ENCODE measurements at regions not wholly inside any gene's neighbourhood (a gene's known extent, or its start where the extent isn't known, plus 50 kb on each side); places are given as distances from the start of the nearest gene placed in this dataset.
"Not testable (repeated sequence)": the region's sequence is repeated elsewhere in the genome, so short reads cannot be mapped to it uniquely, and the experiment has no call there.

DNA sequence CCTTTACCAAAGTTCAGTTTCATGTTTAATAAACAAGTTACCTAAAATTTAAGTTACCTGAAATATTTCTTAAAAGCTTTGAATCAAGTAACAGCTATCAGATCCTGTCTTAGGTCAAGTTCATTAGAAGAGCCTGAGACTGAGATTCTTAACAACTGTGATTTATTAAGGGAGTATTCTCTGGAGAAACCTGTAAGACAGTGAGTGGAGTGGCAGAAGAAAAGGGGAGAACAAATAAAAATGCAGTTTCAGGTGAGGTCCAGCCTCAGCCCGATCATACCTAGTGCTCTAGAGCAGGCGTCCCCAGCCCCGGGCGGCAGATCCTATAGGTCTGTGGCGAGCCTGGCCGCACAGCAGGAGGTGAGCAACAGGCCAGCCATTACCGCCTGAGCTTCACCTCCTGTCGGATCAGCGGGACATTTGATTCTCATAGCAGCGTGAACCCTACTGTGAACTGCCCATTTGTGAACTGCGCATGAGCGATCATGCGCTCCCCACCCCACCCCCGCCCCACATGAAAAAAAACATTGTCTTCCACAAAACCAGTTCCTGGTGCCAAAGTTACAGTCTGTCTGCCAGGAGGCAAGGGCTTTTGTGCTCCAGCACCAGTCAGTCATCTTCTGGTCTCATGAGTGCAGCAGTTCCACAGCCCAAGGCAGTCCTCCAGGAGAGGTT, 59.2 kb upstream of the ADGRB3 start:
- peak; percentile 80 for DNase-seq (ENCODE audit: low spot score)

DNA sequence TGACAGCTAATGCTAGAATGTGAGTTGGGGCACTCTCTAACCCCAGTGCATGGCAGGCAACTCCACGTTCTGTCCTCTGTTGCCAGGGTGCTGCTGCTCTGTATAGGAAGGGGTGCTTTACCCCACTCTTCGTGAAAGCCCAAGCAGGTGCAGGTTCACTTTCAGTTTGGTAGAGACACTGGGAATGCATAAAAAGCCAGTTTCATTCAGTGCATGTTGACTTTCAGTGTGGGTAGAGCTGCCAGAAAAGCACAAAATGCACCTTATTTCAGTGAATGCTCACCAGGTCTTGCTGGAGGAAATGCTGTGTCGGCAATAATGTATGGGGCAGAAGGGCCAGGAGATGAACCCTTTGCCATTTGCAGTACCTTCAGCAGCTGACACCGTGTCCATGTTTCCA, 62.1 kb upstream of the ADGRB3 start:
- DNase-seq (ENCODE audit: low spot score) = no peak

DNA sequence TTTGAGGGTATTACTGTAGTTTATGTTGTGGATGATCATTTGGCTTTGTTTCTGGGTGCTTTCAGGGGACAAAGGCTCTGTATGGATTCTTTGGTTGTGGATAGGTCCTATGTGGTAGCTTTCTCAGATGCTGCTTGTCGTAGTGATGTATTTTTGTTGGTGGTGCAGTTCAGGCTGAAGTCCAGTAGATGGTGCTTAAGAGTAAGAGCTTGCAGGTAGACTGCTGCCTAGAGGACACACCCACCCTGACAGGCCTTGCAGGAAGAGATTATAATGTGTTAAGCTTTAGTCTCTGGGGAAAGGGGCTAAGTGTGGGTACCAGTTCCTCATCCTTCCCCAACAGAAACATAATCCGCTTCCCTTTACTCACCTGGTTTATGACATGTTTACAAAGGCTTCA, 62.6 kb upstream of the ADGRB3 start:
- DNase-seq (ENCODE audit: low spot score) = peak; percentile 40

DNA sequence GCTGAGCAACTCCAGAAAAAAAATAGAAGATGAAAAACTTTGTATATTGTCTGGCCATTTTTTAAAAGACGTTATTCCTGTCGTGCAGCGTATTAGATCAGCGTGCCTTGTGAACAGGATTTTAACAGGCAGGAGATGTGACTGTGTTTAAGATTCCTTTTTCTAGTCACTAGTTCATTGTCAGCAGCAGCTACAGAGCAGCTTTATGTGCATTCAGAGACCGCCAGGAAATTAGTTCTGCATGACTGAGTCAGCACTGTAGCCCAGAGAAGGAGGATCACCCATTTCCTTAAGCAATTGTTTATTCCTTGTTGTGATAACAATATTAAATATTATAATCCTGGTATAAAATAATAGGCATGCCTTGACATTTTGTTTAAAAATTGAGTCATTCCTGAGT, 75.4 kb upstream of the ADGRB3 start:
- DNase-seq (ENCODE audit: low spot score) = peak; percentile 64

DNA sequence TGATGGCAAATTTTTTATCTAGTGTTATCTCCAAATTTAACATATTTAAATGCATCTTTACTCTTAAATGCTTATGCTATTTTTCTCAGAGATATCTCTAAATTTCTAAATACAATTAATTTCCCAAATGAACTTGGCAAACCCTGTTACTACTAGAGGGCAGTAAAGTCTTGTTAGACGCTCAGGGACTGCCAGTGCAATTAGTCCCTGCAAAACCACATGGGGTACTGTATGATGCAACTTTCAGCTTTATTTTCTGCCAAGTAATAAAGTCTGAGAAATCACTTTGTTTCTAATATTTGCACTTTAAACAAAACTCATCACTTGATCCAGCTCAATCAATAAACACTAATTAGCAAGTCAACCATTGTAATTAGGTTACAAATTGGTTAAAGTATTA, 76.0 kb upstream of the ADGRB3 start:
- DNase-seq (ENCODE audit: low spot score) = peak; percentile 70

DNA sequence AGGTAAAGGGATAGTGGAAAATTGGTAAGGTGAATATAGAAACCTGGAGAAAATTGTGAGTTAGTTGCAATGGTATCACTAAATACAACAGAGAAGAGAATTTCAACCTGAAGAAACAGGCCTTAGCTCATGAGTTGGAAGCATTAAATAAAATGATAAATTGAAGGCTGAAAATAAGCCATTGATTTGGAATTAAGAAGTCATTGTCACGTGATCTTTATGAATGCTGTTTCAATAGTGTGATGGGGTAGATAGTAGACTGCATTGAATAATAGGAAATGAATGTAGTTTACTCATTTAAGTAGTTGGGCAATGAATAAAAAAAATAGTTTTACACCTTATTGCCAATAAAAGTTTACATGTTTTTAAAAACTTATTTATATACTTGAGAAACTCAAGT, 88.5 kb upstream of the ADGRB3 start:
- no peak for DNase-seq (ENCODE audit: low spot score)

DNA sequence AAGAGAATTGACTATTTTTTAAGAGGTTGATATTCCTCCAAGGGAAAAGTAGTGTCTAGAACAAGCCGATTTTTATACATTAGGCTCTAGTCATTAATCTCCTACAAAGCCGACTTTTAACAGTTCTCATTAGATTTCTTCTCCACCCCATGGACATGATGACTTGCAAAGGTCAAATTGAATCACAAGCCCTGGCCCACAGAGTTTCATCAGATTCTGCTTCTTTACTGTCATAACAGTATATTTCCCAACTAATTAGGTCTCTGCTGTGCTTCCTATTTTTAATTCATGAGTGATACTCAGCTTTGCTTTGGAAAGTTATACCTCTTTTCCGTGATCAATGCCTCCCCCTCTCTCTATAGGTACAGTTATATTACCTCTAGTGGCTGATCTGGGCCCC, 90.6 kb upstream of the ADGRB3 start:
- DNase-seq (ENCODE audit: low spot score) = no peak

DNA sequence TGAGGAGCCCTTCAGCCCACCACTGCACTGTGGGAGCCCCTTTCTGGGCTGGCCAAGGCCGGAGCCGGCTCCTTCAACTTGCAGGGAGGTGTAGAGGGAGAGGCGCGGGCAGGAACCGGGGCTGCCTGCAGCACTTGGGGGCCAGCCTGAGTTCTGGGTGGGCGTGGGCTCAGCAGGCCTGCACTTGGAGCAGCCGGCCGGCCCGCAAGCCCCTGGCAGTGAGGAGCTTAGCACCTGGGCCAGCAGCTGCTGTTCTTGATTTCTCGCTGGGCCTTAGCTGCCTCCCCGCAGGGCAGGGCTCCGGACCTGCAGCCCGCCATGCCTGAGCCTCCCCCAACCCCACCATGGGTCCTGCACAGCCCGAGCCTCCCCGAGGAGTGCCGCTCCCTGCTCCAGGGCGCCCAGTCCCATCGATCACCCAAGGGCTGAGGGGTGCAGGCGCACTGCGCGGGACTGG, 101.7 kb upstream of the ADGRB3 start:
- DNase-seq (ENCODE audit: low spot score) = no peak

DNA sequence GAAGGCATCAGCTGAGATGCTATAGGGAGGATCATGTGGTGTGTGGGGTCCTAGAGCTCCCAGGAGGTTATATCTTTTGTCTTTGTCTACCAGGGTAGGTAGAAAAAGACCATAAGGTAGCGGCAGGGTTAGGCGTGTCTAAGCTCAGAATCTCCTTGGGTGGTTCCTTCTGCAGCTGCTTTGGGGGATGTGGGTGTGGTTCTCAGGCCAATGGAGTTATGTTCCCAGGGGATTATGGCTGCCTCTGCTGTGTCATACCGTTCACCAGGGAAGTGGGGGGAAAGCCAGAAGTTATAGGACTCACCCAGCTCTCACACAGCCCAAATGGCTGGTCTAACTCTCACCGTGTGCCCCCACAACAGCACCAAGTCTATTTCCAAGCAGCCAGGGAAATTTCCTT, 107.4 kb upstream of the ADGRB3 start:
- DNase-seq (ENCODE audit: low spot score) = no peak

DNA sequence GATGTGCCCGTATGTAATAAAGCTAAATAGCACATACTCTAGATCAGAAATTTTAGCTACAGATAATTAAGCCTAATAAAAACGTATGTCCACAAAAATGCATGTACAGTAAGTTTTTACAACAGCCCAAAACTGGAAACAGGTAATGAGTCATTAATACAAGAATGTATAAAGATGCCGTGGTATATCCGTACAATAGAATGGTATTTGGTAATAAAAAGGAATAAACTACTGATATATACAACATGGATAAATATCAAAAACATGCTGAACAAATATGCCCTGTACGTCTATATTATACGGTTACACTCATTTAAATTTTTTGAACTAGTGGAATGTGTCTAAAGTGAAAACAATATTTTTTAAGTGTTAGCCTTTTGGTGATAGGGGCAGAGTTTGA, 128.2 kb upstream of the ADGRB3 start:
- no peak for DNase-seq (ENCODE audit: low spot score)

DNA sequence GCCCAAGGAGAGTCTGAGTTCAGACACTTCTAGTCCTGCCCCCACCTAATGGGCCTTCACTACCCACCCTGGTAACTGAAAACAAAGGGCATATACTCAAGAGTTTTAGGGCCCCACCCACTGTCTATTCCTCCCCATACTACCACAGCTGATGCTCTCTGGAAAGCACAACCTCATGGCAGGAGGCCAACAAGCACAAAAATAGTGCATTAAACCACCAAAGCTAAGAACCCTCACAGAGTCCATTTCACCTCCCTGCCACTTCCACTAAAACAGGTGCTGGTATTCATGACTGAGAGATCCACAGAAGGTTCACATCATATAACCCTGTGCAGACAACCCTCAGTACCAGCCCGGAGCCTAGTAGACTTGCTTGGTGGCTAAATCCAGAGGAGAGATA, 132.1 kb upstream of the ADGRB3 start:
- no peak for DNase-seq (ENCODE audit: low spot score)

DNA sequence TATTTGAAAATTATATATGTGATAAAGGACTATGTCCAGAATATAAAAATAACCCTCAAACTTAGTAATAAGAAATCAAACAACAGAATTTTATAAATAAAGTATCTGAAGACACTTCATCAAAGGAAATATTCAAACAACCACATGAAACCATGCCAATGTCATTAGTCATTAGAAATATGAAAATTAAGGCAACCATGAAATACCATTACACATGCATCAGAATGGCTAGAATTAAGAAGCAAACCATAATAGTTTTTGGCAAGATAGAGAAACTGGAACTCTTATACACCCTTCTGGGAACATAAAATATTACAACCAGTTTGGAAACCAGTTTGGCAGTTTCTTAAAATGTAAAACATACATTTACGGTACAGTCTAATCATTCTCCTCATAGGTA, 137.2 kb upstream of the ADGRB3 start:
- DNase-seq (ENCODE audit: low spot score) = no peak

DNA sequence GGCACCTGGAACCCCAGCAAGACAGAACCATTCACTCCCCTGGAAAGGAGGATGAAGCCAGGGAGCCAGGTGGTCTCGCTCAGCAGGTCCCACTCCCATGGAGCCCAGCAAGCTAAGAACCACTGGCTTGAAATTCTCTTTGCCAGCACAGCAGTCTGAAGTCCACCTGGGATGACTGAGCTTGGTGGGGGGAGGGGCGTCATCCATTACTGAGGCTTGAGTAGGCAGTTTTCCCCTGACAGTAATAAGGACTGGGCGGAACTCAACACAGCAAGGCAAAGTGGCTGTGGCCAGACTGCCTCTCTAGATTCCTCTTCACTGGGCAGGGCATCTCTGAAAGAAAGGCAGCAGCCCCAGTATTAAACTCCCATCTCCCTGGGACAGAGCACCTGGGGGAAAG, 140.2 kb upstream of the ADGRB3 start:
- DNase-seq (ENCODE audit: low spot score) = not testable (repeated sequence)

DNA sequence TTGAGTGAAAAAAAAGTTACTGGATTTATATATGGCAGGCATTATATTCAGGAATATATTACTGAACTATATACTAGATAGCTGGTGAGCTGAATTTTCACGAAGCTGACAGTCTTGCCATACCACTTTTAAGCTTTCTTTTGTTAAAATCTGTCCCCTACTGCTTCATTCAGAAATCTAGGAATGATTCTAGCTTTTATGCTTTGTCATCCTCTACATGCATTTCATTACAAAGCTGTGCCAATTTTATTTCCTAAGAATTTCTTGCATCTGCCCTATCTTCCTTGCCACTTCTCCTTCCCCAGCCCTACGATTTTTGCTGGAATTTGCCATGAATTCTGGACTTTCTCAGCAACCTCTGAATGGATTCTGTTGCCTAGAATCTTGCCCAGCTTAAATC, 158.5 kb upstream of the ADGRB3 start:
- no peak for DNase-seq (ENCODE audit: low spot score)

DNA sequence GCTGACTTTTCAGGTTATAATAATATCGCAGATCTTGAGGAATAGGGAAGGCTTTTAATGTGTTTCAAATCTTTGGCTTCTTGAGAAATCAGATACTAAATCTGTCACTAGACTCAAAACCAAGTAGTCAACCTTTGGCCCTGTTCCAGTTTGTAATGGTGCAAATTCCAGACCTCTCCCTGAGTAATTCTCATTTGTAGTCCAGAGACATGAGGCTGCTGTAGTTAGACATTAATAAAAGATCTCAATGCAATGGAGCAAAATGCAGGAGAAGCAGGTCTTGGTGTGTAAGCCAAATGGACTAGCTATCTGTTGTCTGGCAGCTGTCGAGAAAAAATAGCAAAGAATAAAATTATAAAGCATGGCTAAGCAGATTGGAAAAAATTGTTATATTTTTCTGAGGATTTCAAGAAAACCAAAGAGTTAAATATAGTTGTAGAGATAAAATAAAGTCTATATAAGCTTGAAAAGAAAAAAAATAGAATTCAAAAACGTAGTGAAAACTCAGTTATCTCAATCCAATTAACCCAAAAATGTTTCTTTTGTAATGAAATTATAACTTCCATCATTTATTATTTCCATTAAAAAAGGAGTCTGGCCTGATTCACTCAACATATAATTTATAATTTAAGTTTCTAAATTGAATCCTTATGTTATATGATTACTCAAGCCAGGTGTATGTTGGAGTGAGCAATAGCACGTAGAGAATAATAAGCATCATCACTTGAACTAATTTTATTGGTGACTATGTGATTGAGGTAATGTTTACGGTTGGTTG, 161.5 kb upstream of the ADGRB3 start:
- no peak for DNase-seq (ENCODE audit: low spot score)

DNA sequence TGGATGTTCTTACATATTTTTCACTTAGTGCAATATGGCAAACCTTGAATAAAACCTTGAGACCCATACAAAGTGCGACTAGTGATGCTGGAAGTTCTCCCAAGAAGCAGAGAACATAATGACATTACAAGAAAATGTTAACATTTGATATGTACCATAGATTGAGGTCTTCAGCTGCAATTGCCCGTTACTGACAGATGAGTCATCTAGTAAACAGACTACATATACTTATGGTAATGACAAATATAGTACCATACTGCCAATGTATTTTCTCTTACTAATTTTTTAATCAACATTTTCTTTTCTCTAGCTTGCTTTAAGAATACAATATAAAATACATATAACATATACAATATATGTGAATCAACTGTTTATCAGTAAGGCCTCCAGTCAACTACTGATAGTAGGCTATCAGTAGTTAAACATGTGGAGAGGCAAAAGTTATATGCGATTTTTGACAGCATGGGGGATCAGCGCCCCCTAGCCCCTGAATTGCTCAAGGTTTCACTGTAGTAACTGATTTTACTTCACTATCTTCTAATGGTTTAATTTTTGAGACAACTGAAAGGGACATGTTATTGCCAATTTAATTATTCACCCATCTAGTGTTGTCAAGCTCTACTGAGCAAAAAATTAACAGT, 166.7 kb upstream of the ADGRB3 start:
- no peak for DNase-seq (ENCODE audit: low spot score)

DNA sequence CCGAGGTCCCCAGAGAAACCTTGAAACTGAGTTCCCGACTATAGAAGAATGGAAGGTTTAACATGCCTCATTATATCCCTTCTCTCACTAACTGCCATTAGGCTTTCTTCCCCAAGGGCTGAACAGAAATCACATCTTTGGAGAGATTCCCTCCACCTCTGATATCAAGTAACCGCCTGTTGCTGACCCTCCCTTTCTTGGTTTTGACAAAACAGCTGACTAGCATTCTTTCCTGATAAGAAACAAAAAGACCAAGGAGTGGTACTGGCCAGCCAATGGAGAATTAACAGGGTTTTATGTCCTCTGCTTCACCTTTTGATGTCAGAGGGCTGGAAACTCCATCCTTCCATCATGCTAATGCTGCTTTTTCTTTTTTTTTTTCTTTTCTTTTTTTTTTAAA, 176.6 kb upstream of the ADGRB3 start:
- DNase-seq (ENCODE audit: low spot score) = no peak

DNA sequence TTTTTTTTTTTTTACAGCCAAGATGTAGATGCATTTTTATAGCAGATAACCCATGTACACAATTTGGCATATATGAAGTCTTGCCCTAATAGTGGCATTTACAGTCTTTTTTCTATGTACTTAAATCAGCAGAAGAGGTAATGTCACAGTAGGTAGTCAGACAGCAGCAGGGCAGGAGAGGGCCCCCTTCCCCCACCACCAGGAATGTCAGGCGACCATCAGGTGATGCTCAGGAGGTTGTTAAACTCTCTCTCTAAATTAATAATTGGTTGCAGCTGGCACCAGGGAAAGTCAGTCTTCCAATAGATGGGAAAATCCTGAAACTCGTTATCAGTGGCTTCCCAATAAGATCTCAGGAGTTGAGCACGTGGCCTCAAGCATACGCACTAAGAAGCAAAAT, 188.0 kb upstream of the ADGRB3 start:
- DNase-seq (ENCODE audit: low spot score) = no peak

DNA sequence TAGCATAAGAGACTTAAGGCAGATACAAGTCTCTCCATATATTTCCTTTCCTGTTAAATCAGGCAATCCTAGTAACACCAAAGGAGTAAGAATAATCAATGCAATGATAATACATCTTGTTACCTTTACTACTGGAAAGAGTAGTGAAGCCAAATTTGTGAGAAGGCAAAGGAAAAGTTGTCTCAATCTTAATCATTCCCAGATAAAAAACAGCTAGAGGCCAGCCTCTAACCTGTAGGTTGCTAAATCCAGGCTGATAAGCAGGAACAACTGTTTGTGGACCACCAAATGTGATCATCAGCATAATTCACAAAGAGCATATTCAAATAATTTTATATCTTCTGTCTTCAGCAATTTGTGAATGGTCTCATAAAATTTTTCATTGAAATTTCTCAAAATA, 189.2 kb upstream of the ADGRB3 start:
- DNase-seq (ENCODE audit: low spot score) = no peak

DNA sequence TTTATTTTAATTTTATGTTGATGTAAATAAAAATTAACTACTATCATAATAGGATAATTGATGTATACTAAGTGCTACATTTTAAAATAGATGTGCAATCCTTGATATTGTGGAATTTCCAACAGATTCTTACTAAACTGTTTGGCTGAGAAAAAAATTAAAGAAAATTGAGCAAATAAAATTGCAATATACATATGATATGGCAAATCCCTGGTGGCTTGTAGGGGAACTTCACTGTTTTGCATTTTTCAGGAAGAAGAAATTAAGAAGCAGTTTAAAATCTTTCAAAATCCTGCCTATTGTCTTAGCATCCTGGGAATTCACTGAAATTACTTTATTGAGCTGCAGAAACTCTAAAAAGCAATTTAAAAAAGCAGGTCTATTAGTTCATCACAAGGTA, 191.4 kb upstream of the ADGRB3 start:
- no peak for DNase-seq (ENCODE audit: low spot score)

DNA sequence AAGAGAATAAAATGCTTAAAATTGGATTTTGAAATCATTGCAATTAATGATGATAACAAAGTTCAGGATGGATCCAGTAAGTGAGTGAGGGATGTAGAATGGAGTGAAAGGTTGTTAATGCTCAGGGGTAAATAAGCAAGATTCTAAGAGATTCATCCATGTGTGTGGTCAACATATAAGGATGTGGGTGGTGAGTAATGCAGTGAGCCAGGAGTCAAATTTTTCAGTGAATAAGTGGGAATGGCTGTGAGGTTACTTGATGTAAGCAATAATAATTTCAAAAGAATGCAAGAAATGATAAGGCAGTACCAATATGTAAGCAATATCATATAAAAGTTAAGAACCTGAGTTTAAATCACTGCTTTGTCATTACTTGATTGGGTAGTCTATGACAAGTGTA, 207.5 kb upstream of the ADGRB3 start:
- DNase-seq (ENCODE audit: low spot score) = no peak

DNA sequence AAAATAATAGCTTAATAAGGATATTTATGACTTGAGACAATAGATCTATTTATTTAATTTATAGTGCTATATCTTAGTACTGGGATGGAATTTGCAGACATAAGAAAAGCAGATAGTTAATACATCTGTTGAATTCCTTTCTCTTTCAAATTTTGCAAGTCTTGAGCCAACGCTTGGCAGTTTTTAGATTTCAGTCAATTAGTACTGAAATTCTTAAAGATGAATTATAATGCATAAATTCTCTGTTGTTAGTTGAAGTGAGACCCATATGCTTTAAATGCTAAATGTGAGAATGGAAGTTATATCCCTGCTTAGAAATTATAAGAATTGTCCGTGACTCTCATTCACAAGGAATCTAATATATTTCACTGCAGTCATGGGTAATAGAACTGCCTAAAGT, 225.1 kb upstream of the ADGRB3 start:
- DNase-seq (ENCODE audit: low spot score) = no peak

DNA sequence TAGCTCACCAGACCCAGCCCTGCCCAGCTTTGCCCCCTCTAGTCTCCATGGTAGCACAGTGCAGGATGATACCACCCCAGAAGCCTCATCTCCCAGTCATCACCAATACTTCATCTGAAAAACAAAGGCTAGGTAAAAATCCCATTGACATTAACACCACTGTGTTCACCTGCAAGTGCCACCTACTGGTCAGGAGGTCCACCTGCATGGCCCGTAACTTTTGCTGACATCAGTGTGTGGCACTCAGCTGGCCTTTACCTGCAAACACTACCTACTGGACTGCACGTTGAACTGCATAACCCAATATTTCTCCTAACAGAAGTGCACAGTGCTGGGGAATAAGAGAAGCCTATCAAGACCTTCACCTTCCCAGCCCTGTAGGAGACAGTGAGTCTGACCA, 234.7 kb upstream of the ADGRB3 start:
- DNase-seq (ENCODE audit: low spot score) = no peak
